NCI-H345 treated with DMSO at 0.1 percent for 48 hours (cell line): ENCODE measurements at regions not wholly inside any gene's neighbourhood (a gene's known extent, or its start where the extent isn't known, plus 50 kb on each side); places are given as distances from the start of the nearest gene placed in this dataset.

Experiments
- DNase-seq: peaks from one replicate; lab custom pipeline; 2025; ENCODE audit not compliant: unreplicated experiment; lab: John Stamatoyannopoulos, UW

DNA sequence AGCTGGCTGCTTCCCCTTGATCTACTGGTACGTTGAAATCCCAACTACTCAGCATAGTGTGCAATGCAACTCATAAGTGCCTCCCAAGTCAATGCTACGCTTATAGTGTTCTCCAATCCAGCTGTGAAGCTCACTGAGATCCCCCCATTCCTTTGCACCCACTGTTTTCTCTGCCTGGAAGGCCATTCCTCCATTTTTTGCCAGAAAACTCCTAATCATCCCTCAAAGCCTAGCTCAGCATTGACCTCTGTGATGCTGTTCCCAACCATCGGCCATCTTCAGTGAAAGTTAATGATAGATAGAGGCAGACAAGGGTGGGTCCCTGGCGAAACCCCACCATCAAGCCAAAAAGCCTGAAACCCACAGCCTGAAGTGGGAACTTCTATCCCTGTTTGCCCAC is 211.0 kb downstream of the ENC1 start:
- no peak for DNase-seq

DNA sequence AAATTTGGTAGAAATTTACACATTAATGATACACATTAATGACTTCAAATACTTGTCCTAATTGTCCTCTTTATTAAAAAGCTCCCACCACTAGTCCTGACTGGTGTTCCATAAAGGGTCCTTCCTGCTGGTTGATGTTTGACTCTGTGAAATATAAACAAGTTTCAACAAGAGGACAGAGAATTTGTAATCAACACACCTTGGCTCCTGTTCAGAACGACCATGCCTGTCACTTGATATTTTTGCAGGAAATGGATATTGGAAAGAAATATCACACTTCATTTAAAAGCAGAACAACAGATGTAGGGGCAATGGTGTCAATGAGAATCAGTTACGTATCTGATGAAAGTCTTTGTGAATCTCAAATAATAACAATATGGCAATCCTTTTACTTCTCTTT is 211.7 kb downstream of the ENC1 start:
- no peak for DNase-seq

GRCh38 chr5:74428275-74428674 is 212.3 kb downstream of the ENC1 start:
- no peak for DNase-seq

DNA sequence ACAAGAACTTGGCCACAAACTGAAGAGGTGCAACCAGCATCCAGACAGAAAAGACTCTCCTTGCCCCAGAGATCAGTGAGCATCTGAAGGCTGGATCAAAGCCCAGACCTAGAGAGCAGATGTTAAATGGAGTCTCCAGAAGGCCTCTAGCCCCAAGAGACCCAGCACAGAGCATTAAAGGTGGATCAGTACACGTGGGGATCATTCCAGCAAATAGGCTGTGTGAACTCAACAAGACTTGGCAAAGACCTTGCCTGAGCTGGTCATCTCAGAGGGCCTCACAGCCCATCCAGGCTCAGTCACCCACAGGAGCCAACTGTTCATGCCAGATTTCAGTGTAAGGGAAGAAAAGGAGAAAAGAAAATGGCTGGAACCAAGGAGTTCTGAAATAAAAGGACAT is 214.0 kb downstream of the ENC1 start:
- DNase-seq, result no peak

- DNase-seq, result no peak
Observed at GRCh38 chr5:74424162-74424868, 216.2 kb downstream of the ENC1 start.

DNA sequence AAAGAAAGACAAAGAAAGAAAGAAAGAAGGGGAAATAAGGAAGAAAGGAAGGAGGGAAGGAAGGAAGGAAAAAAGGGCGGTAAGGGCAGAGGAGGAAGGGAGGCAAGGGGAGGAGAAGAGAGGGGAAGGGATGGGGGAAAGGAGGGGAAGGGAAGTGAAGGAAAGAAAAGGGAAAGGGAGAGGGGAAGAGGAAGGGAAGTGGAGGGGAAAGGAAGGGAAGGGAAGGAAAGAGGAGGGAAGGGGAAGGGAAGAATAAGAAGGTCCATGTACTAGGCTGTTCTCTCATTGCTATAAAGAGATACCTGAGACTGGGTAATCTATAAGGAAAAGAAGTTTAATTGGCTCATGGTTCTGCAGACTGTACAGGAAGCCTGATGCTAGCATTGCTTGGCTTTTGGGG is 217.1 kb downstream of the ENC1 start:
- no peak for DNase-seq

DNA sequence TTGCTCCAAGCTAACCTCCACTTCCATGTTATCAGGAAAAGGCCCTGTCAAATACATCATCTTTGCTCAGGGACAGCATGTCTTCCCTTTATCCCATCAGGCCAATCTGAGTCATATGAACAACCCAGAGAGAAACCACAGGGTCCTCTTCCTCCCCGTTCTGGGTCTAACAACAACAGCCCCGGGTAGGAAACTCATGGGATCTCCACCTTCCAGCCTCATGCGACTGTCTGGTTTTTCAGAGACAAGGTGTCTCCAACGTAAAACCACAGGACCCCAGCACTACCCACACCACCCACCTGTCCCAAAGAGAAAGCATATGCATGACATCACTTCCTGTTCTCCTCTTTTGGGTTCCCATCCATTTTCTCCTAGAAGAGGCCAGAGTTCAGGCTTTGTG is 217.9 kb downstream of the ENC1 start:
- no peak for DNase-seq

- DNase-seq, result no peak
Observed at GRCh38 chr5:74422030-74422429, 218.5 kb downstream of the ENC1 start.

DNA sequence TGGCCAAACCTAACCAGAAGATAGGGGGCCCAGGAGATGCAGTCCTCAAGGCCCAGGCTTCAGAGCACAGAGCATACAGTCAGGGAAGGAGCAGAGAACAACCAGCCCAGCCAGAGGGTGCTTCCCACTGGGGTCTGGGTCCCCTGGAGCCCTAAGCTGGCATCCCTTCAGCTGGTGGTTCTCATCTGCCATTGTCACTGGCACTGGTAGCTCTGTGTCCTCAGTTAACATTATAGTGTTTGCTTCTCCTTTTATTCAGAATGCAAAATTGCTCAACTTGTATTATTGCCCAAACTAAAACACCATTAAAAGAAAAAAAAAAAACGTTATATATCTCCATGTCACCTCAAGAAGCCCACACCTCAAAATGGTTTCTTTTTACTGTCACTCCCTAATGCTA is 219.2 kb downstream of the ENC1 start:
- DNase-seq, result no peak

GRCh38 chr5:74420947-74421346 is 219.6 kb downstream of the ENC1 start:
- no peak for DNase-seq

- no peak for DNase-seq
Observed at GRCh38 chr5:74420220-74420619, 220.3 kb downstream of the ENC1 start.

- DNase-seq, result no peak
Observed at GRCh38 chr5:74419468-74419867, 221.1 kb downstream of the ENC1 start.

DNA sequence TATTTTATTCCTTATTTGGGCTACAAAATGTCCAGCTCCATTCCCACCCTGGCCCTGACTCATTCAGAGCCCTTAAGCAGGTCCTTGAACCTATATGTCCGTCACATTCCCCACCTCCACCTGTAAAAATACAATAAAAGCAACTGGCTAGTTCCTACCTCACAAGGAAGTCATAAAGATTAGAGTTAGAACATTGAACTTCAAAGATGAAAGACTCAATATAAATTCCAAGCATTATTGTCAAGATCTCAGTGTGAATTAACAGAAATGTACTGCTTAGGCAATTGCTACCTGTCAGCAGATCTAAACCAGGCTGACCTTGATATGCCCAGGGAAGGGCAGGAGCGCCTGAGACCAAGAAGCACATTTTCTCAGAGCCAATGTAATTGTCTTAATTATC is 221.8 kb downstream of the ENC1 start:
- DNase-seq, result no peak

DNA sequence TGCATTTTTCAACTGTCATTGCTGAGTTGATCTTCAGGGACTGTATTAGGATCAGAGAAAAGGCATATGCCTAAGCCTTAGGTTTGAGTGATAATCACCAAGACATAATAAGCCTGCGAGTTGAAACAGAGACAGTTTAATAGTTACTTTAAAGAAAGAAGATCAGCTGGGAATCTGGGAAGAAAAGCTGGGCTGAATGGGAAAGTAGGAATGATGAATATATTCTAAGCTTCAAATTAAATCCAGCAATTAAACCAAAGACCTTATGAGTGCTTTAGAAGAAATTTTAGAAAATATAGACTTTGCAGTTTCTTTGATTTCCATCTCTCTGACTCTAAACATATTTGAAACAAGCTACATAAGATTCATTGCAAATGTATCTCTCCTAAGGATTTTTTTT is 222.3 kb downstream of the ENC1 start:
- DNase-seq, result no peak

DNA sequence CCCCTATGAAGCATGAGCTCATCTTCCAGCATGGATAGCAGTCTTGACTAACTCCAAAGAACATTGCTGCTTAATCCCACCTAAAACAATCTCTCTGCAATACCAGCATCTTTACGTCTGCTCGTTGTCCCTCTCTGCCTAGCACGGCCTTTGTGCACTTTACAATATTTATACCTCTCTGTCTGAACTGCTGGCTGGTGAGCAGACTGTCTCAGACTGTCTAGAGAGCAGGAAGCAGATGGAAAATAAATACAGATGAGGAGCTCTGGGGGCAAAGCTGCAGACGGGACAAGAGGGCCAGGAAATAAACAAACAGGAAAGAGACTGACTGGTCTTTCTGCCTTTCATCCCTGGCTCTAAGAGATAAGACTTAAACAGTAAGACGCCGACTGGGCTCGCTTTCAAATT is 224.8 kb downstream of the ENC1 start:
- no peak for DNase-seq

DNA sequence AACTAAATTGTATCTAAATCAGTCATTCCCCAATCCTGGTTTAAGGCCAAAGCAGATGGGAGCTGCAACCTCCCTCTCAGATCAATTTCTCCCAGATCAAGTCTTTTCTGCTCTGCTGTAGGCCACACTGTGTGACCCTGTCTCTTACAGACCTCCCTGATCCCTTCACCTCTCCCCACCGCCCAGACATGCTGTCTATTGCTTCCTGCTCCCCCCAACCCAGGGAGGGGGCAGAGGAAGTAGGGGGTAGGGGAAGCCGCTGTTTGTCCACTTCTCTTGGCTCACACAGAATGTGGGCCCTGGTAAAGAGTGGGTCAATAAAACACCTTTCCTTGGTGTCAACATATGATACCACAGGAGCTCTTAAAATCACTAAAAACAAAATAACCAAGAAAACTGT is 226.3 kb downstream of the ENC1 start:
- DNase-seq, result no peak

DNA sequence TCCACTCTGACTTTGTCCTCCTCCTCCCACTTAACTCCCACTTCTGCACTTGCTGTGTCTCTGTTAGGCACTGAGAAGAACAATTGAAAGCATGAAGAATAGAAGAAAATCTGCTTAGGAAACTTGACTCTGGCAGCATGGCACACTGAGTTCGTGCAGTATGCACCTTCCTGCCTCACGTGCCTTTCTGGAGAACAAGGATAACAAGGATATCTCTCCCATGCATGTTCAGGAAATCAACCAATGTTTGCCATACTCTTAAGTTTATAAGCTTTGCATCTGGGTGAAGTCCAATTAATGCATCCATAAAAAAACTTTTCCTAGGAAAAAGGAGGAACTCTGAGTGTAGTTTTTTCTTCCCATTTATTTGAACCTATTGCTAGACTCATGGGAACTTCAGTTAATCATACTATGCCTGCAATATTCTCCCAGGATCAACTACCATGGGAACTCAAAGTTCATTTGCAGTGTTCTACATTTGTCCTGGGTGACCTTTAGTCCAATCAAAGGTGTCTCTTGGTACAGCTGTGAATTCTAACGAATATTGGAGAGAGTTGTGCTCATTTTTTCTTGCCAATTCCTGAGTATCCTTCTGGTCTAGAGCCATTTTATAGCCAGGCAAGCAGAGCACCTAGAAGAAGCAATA is 227.0 kb downstream of the ENC1 start:
- no peak for DNase-seq

DNA sequence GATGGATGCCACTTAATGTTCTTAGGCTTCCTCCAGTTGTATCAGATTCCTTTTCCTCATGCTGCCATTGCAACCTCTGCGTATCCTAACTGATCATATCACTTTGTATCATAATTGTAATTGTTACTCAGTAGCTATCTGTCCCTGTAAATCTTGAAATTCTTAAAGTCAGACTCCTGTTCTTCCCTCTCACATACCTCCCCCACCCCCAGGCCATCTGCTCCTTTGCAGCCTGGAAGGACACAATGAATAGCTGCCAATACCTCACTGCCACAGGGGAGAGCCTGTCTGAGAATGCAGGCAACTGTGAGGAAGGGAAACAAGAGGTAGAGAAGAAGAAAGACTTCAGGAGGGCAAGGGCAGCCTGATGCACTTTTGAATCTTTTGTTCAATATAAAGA is 228.5 kb downstream of the ENC1 start:
- no peak for DNase-seq

DNA sequence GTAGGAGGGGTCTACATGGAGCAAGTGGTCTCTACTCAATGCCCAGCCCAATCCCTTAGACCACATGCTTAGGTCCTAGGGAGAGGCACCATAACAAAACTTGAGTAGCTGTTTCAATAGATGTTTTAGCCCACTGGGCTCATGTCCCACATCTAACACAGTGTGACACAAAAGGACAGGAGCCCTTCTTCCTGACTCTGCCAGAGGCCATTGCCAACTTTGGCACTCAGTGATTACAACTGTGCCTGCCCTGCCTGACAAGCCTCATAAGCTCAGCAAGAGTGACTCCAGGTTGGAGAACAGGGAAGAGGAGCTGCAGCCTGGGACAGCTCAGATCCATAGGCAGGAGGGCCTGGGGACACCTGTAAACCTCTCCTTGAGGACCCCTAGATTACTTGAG is 230.8 kb downstream of the ENC1 start:
- DNase-seq, result no peak

DNA sequence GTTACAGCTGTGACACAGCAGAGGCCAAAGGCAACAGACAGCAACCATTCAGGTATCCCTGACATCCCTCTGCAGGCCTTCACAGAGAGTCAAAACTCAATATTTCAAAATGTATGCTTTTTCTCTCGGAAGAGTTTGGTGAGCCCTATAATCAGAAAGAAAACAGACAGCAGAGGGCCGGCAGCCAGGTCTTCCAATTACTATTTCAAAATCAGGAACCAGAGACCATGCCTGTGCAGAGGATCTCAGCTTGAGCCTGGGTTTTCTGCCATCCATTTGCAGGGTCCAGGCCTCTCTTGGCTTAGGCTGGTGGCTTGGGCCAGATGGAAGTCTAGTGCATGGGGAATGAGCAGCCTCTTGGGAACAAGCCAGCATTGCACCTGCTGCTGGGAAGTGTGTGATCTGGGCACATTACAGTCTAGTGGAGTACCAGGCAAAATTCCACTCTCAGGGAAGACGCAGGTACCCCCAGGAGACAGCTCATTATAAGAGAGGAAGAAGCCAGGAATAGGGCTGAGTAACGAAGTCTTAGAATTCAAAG is 231.3 kb downstream of the ENC1 start:
- DNase-seq, result no peak

- peak; percentile 14 for DNase-seq
Observed at GRCh38 chr5:74408150-74409043, 232.1 kb downstream of the ENC1 start.

DNA sequence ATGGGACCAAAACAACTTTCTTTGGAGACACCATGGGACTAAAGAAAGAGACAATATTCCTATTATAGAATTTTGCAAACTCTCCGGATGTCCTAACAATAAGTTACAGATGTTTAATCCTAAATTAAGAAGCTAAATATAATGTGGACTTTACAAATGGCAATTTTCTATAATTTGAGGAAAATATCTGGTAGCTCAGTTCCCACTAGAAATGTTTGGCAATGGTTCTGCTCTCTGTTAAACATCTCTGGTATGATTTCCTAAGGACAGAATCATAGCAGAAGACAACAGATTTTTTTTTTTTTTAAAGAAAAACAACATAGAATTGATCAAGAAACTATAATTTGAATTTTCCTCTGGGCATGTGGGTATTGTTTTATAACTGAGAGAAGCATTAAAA is 232.8 kb downstream of the ENC1 start:
- DNase-seq, result no peak
